ENCODE measurements at regions not wholly inside any gene's neighbourhood (a gene's known extent, or its start where the extent isn't known, plus 50 kb on each side); places are given as distances from the start of the nearest gene placed in this dataset.
"Not testable (repeated sequence)": the region's sequence is repeated elsewhere in the genome, so short reads cannot be mapped to it uniquely, and the experiment has no call there.

DNA sequence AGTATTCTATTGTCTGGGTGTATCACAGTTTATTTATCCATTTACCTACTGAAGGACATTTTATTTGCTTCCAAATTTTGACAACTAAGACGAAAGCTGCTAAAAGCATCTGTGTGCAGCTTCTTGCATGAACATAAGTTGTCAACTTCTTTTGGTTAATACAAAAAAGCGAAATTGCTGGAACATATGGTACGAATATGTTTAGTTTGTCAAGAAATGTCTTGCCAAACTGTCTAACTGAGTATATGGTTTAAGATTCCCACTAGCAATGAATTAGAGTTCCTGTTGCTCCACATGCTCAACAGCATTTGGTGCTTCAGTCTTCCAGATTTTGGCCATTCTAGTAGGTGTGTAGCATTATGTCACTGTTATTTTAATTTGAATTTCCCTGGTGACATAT lies 372.3 kb upstream of the NRXN1 start:
- ATAC-seq = no peak

- ATAC-seq = no peak
These were observed 369.6 kb upstream of the NRXN1 start for GRCh38 chr2:51401546-51401945.

GRCh38 chr2:51387235-51387634 lies 355.3 kb upstream of the NRXN1 start:
- ATAC-seq = no peak

DNA sequence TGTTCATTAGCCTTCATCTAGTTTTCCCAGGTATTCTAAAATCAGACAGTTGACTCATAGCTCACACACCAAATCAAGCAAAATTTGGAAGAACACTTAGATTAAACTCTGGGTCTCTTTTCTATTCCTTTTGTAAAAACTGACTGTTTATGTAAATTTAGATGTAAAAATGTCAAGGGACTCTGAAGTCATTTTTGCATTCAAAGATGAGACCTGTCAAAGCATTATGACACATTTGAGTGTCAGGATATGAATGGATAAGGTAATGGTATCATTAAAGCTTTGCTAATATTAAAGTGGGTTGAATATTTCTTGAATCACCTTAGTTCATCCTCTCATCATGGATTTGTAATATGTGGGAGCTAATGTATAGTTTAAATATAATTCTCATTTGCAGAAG lies 348.1 kb upstream of the NRXN1 start:
- ATAC-seq = no peak

GRCh38 chr2:51368250-51368649 lies 336.3 kb upstream of the NRXN1 start:
- no peak for ATAC-seq

DNA sequence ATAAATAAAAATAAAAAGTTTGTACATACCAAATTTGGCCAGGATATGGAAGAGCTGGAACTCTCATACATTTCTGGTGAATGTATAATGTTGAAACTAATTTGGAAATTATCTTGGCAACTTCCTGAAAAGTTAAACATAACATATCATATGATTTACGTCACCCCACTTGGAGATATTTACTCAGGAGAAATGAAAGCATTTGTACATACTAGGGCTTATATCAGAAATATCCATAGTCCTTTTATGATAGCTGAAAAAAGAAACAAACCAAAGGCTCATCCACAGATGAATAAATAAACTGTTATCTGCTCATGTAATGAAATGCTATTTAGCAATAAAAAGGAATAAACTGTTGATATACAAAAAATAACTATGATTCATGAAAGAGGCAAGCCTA lies 318.2 kb upstream of the NRXN1 start:
- ATAC-seq = no peak

GRCh38 chr2:51344886-51345285 lies 313.0 kb upstream of the NRXN1 start:
- ATAC-seq = no peak

DNA sequence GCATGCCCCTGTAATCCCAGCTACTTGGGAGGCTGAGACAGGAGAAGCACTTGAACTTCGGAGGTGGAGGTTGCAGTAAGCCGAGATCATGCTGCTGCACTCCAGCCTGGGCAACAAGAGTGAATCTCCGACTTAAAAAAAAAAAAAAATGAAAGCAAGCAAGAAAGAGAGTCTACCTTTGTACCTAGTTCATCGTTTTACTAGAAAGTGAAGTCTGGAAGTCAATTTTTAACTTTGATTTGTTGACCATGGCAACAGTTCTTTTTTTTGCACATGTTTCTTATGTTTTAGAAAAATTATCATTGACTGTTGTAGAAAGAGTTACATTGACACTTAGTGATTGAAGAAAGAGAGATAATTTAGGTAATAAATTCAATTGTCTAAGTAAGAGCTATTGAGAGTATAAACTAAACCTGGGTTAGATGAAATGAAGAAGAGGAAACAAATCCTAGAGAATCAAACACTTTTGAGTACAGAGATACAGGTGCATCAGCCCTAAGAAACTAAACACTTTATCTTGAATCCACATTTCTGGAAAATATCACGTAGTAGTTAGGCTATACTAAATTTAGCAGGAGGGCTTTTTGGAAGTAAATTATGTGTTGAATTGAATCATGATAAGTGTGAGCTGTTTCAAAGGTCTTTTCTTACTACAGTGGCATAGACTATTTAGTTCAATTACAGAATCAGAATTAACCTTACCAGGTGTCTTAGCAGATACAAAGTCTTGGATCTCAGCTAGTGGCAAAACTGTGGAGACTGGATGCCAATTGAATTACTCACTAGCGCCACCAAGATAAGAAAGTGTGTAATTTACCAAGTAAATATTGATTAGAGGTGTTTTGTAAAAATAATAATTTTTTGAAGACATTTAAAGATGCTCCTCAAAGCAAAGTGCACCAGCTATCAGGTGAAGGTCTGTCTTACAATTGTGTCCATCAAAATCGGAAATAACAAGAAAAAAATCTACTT lies 303.4 kb upstream of the NRXN1 start:
- ATAC-seq = no peak

DNA sequence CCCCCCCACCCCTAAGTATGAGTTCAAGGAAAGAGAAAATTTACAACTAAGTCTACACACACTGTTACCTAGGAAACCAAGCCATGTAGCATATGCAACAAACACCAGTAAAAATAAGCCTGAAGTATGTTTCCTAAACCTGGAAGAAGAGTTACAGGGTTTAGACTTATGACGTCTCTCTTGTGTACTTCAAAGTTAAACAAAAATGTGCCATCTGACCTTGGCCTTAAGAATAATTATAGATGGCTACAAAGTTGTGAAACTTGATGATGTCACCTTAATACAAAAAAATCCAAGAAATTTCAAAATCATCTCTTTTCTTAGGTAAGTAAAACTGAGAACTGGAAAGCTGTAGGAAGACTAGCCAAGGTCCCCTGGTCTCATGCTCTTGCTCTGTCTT lies 297.6 kb upstream of the NRXN1 start:
- ATAC-seq = no peak

- ATAC-seq = no peak
These were observed 292.1 kb upstream of the NRXN1 start for GRCh38 chr2:51324051-51324450.

DNA sequence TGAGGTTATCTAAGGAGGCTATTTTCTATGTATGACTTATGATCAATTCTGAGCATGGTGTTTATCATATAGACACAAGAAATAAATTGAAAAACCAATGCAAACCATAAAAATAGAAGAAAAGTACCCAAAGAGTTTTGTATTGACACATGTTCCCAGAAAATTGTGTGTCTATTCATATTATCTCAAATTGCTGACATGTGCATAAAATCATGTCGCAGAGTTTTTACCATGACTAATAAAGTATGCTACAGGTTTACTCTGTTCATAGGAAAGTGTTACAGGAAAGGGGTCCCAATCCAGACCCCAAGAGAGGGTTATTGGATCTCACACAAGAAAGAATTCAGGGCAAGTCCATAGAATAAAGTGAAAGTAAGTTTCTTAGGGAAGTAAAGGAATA lies 290.7 kb upstream of the NRXN1 start:
- ATAC-seq = no peak

- no peak for ATAC-seq
These were observed 272.4 kb upstream of the NRXN1 start for GRCh38 chr2:51304311-51304710.

- ATAC-seq = no peak
These were observed 269.4 kb upstream of the NRXN1 start for GRCh38 chr2:51301381-51301780.

- ATAC-seq = no peak
These were observed 267.4 kb upstream of the NRXN1 start for GRCh38 chr2:51299370-51299769.

GRCh38 chr2:51297488-51297887 lies 265.6 kb upstream of the NRXN1 start:
- ATAC-seq = no peak

GRCh38 chr2:51293566-51294200 lies 261.8 kb upstream of the NRXN1 start:
- ATAC-seq = no peak

GRCh38 chr2:51291762-51292551 lies 260.0 kb upstream of the NRXN1 start:
- ATAC-seq = no peak

DNA sequence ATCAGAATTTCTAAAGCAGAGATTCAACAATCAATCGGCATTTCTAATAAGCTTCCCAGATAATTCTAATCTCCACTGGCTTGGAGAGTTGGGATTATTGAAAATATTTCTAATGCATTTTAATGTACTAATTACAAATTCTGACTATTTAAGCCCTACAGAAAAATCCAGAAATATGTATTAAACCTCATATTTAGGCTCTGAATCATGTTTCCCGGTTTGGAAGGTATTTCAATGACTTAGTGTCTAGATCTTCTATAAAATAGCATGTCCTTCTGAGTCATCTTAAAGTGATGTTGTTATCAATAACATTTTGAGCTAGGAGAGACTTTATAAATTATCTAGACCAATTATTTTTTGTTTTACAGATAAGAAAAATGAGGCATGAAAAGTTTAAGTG lies 258.8 kb upstream of the NRXN1 start:
- ATAC-seq = no peak

GRCh38 chr2:51289045-51289444 lies 257.1 kb upstream of the NRXN1 start:
- ATAC-seq = no peak

DNA sequence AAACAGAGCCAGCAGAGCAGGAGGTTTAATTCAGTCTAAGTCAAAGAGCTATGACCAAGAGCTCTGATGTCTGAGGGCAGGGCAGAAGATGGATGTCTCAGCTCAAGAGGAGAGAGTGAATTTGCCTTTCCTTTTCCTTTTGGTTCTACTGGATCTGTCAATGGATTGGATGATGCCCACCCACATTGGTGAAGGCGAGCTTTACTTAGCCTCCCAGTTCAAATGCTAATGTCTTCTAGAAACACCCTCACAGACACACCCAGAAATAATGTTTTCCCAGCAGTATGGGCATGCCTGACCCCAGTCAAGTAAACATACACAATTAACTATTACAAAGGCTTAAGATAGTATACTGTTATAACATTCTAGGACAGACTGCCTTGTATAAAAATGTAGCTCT lies 236.3 kb upstream of the NRXN1 start:
- no peak for ATAC-seq

DNA sequence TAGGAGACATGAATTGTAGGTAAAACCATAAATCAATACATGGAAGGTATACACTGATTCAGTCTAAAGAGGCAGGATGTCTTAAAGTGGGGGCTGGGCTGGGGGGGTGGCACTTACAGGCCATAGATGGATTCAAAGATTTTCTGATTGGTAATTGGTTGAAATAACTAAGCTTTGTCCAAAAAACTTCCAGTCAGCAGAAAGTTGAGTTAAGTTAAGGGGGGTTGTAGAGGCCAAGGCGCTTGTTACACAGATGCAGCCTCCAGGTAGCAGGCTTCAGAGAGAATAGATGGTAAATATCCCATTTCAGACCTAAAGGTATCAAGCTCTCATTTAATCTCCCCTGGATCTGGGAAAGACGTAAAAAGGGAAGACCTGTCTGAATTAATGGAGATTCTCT lies 233.6 kb upstream of the NRXN1 start:
- ATAC-seq = no peak

DNA sequence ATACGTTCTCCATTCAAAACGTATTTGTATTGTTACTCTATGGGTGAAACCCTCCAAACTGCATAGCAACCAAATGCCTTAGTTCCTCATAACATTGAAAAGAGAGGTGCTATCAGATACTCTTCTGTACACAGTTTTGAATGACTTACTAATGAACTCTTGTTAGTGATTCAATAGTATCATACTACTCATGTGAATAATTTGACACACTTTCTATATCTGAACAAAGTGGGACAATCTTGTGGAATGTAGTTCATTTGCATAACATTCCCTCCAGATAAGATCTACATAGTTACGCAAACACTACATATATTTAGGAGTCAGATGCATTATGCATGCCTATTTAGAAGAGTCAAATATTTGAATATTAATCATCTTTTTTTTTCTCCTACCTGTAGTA lies 232.0 kb upstream of the NRXN1 start:
- no peak for ATAC-seq

GRCh38 chr2:51263101-51263500 lies 231.2 kb upstream of the NRXN1 start:
- ATAC-seq = not testable (repeated sequence)

- no peak for ATAC-seq
These were observed 226.4 kb upstream of the NRXN1 start for GRCh38 chr2:51258301-51258700.
